GM23248 (cell line): ENCODE measurements at regions not wholly inside any gene's neighbourhood (a gene's known extent, or its start where the extent isn't known, plus 50 kb on each side); places are given as distances from the start of the nearest gene placed in this dataset.

Experiments used
- EZH2 ChIP-seq: fragments of 200-600 bp; sonication (generic); IDR thresholded peaks from 2 replicates; pipeline ENCODE4 v1.6.1; 2018; ENCODE audit warnings: antibody characterized with exemption, mild to moderate bottlenecking; ENCODE audit not compliant: insufficient read depth, poor library complexity, severe bottlenecking
- EZH2phosphoT487 ChIP-seq: fragments of 200-600 bp; sonication (generic); IDR thresholded peaks from 2 replicates; pipeline ENCODE4 v1.6.1; 2018; ENCODE audit warnings: antibody characterized with exemption, moderate library complexity, mild to moderate bottlenecking, low read depth; ENCODE audit not compliant: insufficient read depth

GRCh38 chr6:40330301-40330721 lies 256.9 kb downstream of the LRFN2 start:
- TF ChIP-seq EZH2 (no peak), EZH2phosphoT487 (no peak)
